GM12891 (cell line): ENCODE measurements at regions not wholly inside any gene's neighbourhood (a gene's known extent, or its start where the extent isn't known, plus 50 kb on each side); places are given as distances from the start of the nearest gene placed in this dataset.

Experiments
- POLR2A ChIP-seq: IDR thresholded peaks from 2 replicates; pipeline ENCODE4 v1.6.1; 2011; ENCODE audit warnings: low read depth, low read length, control low read depth
- TAF1 ChIP-seq: IDR thresholded peaks from 2 replicates; pipeline ENCODE4 v1.6.1; 2011; ENCODE audit warnings: low read depth, low read length, control low read depth

DNA sequence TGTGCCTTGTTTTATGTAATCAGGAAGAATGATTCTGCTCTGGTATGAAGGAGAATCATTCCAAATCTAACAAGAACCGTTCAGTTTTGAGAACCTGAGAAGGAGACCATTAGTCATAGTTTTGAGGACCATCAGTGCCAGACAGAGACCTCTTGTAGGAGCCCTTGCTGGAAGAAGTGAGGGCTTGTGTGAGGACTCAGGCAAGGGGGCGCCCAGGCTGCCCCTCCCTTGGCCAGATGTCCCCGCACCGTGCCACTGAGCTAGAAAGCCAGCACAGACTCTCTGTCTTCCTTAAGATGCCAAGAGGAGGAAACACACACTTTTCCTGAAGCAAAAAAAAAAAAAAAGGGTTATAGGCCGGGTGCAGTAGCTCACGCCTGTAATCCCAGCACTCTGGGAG, 55.7 kb upstream of the SLC39A10 start:
- TF ChIP-seq TAF1, result no peak
- no peak for TF ChIP-seq POLR2A
